ENCODE measurements at regions not wholly inside any gene's neighbourhood (a gene's known extent, or its start where the extent isn't known, plus 50 kb on each side); places are given as distances from the start of the nearest gene placed in this dataset.
"Not testable (repeated sequence)": the region's sequence is repeated elsewhere in the genome, so short reads cannot be mapped to it uniquely, and the experiment has no call there.

DNA sequence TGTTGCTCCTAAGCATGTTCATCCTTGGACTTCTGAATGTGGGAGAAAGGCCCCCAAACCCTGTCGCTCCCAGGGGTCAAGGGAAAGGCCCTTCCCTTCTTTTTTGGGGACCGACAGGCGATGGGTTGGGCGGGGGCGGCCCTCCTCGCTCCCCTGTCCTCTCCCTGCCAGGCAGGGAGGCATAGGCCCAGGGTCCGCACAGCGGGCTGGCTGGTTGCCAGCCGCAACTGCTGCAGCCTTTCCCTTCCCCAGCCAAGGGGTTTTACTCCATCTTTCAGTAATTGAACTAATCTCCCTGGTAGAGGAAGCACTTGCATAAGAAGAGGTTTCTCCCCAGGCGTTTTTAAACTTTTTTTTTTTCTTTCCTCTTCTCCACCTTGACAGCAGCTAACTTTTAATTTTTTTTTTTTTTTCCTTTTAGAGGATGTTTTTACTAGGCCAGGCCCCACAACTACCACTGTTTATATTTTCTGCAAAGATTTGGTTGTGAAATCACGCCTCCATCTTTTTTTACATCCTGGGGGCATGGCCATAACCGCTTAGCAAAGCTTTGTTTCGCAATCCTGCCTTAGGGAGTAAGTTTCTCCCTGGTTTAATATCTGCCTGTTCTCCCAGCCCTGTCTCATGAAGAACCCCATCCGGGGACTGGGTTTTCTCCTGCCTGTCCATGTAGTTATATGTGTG lies 216.9 kb upstream of the ZNF608 start:
- DNase-seq, result no peak

DNA sequence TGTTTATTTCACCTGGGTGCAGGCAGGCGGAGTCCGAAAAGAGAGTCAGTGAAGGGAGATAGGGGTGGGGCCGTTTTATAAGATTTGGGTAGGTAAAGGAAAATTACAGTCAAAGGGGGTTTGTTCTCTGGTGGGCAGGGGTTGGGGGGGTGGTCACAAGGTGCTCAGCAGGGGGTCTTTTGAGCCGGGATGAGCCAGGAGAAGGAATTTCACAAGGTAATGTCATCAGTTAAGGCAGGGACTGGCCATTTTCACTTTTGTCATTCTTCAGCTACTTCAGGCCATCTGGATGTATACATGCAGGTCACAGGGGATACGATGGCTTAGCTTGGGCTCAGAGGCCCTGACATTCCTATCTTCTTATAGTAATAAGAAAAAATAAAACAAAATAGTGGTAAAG lies 220.3 kb upstream of the ZNF608 start:
- DNase-seq, result not testable (repeated sequence)

More for the DNA sequence above, 216.9 kb upstream of the ZNF608 start:
- no peak for ATAC-seq

GRCh38 chr5:124970381-124970780 lies 223.9 kb upstream of the ZNF608 start:
- ATAC-seq, DNase-seq: not testable (repeated sequence)

More for the DNA sequence above, 220.3 kb upstream of the ZNF608 start:
- ATAC-seq, result not testable (repeated sequence)

DNA sequence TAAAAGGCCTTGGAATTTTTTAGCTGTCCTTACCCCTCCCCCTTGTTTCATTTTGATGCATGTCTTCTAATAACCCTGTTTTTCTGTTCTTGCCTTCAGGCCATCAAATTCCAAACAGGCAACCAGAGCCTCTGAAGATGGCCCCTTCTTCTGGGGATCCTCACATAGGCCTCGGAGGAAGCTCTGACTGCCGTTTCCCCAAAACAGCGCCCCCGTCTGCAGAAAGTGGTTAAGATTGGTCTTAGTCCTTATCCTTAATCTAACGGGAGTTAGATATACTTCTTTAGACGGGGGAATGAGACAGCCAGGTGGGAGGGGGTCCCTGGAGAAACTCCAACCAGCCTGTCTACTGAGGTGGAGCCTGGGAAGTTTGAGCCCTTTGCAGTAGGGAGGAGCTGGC lies 226.3 kb upstream of the ZNF608 start:
- no peak for ATAC-seq

DNA sequence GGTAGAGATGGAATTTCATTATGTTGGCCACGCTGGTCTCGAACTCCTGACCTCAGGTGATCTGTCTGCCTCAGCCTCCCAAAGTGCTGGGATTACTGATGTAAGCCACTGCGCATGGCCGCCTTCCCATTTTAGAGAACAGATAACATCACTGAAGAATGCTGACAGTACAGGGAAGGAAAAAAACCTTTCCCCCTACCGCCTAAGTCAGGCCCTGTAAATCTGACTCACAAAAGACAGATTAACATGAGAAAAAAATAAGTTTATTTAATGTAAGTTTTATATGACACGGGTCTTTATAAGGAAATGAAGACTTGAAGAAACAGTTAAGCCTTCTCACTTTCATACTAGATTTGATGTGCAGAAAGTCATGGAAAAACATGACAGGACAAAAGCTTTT lies 227.2 kb upstream of the ZNF608 start:
- ATAC-seq (no peak), DNase-seq (no peak)

More for the DNA sequence above, 226.3 kb upstream of the ZNF608 start:
- no peak for DNase-seq

DNA sequence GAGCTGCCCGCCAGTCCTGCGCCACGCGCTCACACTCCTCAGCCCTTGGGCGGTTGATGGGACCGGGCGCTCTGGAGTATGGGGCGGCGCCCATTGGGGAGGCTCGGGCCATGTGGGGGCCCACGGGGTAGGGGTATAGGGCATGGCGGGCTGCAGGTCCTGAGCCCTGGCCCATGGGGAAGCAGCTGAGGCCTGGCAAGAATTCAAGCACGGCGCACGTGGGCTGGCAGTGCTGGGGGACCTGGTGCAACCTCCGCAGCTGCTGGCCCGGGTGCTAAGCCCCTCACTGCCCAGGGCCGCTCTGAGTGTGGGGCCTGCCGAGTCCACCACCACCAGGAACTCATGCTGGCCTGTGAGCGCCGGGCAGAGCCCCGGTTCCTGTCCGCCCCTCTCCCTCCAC lies 229.6 kb upstream of the ZNF608 start:
- no peak for ATAC-seq
- no peak for DNase-seq

DNA sequence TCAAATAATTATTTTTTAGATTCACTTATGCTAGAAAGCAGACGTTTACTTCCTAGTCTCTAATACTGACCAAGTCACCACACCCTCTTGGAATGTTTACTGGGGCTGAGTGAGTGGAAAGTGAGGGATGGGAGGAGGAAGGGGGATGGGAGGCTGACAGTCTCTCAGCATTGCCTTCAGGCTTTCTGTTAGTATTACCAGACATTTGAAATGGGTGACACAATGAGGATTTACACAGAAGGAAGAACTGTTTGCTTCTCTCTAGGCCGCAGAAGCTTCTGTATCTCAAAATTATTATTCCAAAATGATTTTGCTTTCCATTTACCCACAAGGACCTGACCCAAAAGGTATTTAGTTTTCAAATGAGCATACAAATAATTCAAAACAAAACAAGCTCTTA lies 232.8 kb upstream of the ZNF608 start:
- DNase-seq (no peak), ATAC-seq (no peak)

DNA sequence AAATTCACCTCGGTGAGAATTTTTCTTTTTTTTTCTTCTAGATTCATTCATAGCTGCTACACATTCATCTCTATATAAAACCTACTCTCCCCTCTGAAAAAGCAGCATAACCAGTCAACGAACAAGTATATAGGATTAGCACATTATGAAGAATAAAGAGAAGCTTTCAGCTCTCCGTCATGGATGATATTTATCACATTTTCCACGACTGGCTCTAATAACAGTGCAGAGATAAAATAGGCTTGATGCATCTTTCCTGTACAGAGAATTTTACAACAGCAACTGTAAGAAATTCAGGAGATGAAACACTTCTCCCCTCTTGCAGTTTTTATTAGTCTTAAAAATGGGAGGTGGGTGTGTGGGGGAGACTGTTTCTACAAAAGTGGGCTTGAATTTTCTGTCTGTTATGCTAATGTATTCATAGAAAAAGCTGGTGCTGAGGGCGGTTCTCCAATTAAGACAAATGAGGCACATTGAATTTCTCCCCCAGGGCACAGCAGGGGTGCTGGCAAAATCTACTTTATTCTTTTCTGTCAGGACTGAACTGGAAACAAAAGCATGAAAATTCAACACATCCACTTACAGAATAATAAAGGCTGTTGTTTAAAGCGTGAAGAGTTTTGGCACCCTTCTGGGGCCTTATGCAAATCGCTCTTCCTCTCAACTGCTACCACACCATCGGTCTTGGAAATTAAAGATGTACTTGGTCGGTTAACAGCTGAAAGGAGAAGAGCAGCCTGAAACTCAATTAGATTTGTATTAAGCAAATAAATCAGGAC lies 233.9 kb upstream of the ZNF608 start:
- DNase-seq, result no peak
- no peak for ATAC-seq

DNA sequence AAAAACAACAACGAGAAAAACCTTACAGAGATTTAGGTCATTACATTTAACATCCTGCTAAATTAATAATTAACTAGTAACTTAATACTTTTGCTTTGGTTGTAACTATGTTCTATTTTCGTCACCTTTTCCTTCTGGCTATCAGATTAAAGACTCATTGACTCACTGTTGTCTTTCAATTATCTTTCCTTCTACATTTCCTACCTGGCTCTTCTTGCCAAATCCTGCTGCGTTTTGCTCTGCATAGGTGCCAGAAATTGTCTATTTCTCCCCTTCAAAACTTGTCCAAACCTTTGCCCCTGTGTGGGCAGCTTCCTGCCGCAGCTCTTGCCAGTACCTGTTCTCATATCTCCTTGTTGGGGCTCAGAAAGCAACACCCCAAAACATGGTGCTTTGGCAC lies 235.5 kb upstream of the ZNF608 start:
- ATAC-seq (no peak), DNase-seq (no peak)

DNA sequence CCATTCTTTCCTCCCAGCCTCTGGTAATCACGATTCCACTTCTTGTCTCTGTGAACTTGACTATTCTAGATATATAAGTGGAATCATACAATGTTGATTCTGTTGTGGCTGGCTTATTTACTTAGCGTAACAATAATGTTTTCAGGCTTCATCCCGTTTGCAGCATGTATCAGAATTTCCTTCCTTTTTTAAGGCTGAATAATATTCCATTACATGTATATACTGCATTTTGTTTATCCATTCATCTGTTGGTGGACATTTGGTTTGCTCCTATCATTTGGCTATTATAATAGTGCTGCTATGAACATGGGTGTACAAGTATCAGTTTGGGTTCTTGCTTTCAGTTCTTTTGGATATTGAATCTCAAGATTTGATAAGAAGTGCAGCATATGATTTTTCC lies 239.7 kb upstream of the ZNF608 start:
- ATAC-seq, result no peak

DNA sequence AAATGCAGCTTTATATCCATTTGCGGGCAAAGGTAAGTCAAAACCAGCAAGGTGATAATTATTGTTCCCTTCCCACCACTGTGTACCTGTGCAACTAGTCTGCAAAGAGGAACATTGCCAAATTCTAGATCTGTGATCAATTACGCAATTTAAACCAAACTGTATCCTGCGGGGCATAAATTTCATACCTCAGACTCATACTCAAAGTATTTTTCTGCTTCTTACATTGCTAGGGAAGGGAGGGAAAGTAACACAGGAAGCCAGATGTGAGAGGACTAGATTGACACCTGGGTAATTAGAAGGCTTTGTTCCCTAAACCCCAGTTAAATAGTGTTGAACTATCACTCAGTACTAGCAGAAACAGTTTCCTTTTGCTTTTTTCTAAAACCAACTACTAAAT lies 240.2 kb upstream of the ZNF608 start:
- no peak for DNase-seq
- ATAC-seq, result no peak

More for the DNA sequence above, 239.7 kb upstream of the ZNF608 start:
- DNase-seq, result no peak

- not testable (repeated sequence) for ATAC-seq
Observed at GRCh38 chr5:124987786-124988185, 241.3 kb upstream of the ZNF608 start.

GRCh38 chr5:124990723-124991122 lies 244.3 kb upstream of the ZNF608 start:
- no peak for ATAC-seq
- no peak for DNase-seq

More at GRCh38 chr5:124987786-124988185, 241.3 kb upstream of the ZNF608 start:
- not testable (repeated sequence) for DNase-seq

- DNase-seq (no peak), ATAC-seq (no peak)
Observed at GRCh38 chr5:124995421-124995820, 249.0 kb upstream of the ZNF608 start.

GRCh38 chr5:124996023-124996763 lies 249.8 kb upstream of the ZNF608 start:
- DNase-seq (no peak), ATAC-seq (no peak)

DNA sequence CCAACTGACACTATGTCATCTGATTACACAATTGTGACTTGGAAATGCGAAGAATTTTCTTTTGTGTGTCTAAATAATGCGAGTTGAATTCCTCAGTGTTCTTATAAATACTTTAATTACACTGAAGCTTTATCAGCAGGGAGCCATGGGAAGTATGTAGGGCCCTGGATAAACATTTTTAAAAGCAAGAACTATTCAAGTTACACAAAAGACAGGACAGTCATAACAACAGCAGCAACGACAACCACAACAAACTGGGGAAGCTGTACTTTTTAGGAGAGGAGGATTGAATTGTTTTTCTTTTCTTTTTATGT lies 250.3 kb upstream of the ZNF608 start:
- DNase-seq (no peak), ATAC-seq (no peak)

DNA sequence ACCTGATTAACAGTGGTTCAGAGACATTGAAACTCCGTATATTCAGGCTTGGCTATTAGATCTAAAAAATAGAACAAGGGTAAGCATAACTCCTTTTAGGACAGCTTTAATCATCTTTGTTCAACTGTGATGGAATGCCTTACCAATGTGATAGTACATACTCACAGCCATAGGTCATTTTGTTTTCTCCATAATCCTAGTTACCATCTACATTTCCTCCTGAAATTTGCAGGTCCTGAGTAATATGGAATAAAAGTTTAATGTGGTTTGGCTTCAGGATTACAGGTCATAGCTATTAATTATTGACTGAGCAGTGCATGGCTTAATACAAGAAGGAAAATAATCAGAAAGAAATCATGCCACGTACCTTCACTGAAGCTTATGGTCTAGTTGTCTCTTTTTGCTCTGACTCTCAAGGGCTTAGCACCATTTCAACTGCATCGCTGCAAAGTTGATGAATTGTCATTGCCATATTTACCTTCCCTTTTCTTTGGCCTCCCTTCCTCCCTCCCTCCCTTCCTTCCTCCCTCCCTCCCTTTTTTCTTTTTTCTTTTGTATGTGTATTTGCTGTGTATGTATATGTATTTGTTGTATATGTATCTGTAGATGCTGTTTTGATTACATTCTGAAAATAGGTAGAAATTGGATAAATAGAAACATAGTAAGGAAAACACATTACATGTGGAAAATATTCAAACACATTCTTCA lies 250.9 kb upstream of the ZNF608 start:
- DNase-seq (no peak), ATAC-seq (no peak)

DNA sequence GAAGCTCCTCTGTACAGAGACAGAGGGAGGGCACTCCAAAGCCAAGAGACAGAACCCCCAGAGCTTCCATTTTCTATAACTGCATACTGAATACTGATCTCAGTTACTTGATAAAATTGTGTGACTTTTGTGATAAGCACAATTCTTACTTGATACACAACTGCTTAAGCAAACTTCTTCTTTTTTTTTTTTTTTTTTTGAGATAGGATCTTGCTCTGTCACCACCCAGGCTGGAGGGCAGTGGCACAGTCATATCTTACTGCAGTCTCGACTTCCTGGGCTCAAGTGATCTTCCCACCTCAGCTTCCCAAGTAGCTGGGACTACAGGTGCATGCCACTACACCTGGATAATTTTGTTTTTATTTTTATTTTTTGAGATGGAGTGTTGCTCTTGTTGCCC lies 252.1 kb upstream of the ZNF608 start:
- no peak for ATAC-seq
- DNase-seq, result no peak

DNA sequence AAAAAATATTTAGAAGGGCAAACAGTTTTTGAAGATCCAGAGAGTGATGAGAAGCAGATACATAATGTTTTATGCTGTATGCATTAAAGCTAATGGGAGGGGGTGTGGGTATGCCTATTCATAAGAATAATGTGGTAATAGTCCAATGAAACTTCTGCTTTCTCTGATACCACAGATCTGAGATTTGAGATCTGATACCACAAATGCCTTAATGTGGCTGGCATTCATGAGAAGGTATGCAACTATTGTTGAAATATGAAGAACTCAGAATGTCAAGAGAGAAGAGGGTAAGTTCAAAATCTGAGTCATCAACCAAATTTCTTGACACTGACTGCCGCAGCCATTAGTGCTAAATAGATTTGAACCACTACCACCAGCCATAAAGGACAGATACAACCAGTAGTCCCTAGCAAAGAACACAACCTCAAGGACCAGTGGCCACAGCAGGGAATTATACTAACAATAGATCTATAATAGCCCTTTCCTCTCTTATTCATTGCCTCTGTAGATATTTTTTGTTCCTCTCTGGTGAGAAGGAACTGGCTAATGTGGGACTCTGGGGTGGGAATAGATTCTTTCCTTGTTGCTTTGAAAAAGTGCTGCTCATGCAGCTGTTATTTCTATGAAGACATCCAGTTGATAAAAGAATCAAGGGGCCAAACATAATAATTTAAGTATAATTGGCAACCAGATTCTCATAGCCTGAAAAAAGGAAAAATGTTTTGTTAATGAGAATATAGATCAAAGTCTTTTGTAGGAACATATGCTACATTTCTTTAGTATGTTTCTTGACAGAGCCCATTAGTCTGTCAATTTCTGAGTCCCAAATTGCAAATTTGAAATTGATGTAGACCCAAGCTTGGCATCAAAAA lies 256.5 kb upstream of the ZNF608 start:
- ATAC-seq, result peak; percentile 46
- DNase-seq, result no peak

- ATAC-seq, result no peak
- DNase-seq, result no peak
Observed at GRCh38 chr5:125004009-125004408, 257.6 kb upstream of the ZNF608 start.

- DNase-seq (no peak), ATAC-seq (no peak)
Observed at GRCh38 chr5:125005266-125005665, 258.8 kb upstream of the ZNF608 start.

All from stimulated activated naive CD8-positive, alpha-beta T cell treated with anti-CD3 and anti-CD28 coated beads, Interleukin-15, Interleukin-2, amounts not matched to agents 100 U/mL and 50 U/mL, for 24 hours (primary cell).